GM12878 (cell line): ENCODE measurements at regions not wholly inside any gene's neighbourhood (a gene's known extent, or its start where the extent isn't known, plus 50 kb on each side); places are given as distances from the start of the nearest gene placed in this dataset.

Source experiments
- ATAC-seq: fragments of 200-7000 bp; cut with Tn5 transposase; 3 replicates; pipeline ENCODE4 v1.9.1; 2020; ENCODE audit warnings: mild to moderate bottlenecking, moderate library complexity
- BruUV-seq: library from RNA; stranded (reverse); fragments of 400-500 nt; replicated peaks from 2 replicates; lab custom pipeline; 2021; lab: Mats Ljungman, UMichigan
- CTCF ChIA-PET: fragments of 300-600 bp; sonication (Branson Sonifier 250); formaldehyde crosslinking; extraction: SDS; loops from one replicate; lab custom pipeline; 2021; ENCODE audit warnings: inconsistent platforms; lab: Yijun Ruan, JAX
- POLR2A ChIA-PET: fragments of 350-600 bp; formaldehyde crosslinking; extraction: SDS; loops from one replicate; lab custom pipeline; 2021; ENCODE audit warnings: inconsistent platforms; lab: Charles Lee
- RAD21 ChIA-PET: fragments of 300-600 bp; sonication (Branson Sonifier 250); formaldehyde crosslinking; loops from one replicate; lab custom pipeline; 2023; ENCODE audit warnings: antibody characterized with exemption; ENCODE audit not compliant: unreplicated experiment; lab: Charles Lee
- SMC1A ChIA-PET: fragments of 300-600 bp; sonication (Branson Sonifier 250); formaldehyde crosslinking; loops from one replicate; lab custom pipeline; 2023; ENCODE audit not compliant: unreplicated experiment, uncharacterized antibody; lab: Charles Lee
- DNase-seq: peaks from one replicate; pipeline ENCODE4 v3.0.0-alpha.2; 2011; ENCODE audit warnings: low read depth, low spot score
- FAIRE-seq: peaks from 3 replicates; lab custom pipeline; 2011; peaks lifted over from hg19 to GRCh38; lab: Jason Lieb, UNC
- H2AFZ ChIP-seq: 2 replicates; pipeline ENCODE4 v1.6.0; 2011; ENCODE audit warnings: low read depth, low read length, control low read depth; ENCODE audit not compliant: control insufficient read depth
- H3K27ac ChIP-seq: 2 replicates; pipeline ENCODE4 v1.5.1; 2011; ENCODE audit warnings: control low read depth; ENCODE audit not compliant: control insufficient read depth, insufficient read depth
- H3K27me3 ChIP-seq, 2 experiments: replicated peaks in 1 of 2; 2 replicates each; pipeline versions ENCODE4 v1.6.0 to v1.6.1; 2011; ENCODE audit warnings: low read length in 1 of 2; ENCODE audit not compliant: control insufficient read depth in 2 of 2, insufficient read depth in 2 of 2
- H3K36me3 ChIP-seq, 2 experiments: 2 replicates each; pipeline ENCODE4 v1.5.1; 2011; ENCODE audit warnings: low read length in 1 of 2; ENCODE audit not compliant: control insufficient read depth in 2 of 2, insufficient read depth in 2 of 2
- H3K4me1 ChIP-seq: 2 replicates; pipeline ENCODE4 v1.6.1; 2011; ENCODE audit warnings: mild to moderate bottlenecking, low read length, moderate library complexity, mixed read lengths; ENCODE audit not compliant: control insufficient read depth, insufficient read depth
- H3K4me2 ChIP-seq: 2 replicates; pipeline ENCODE4 v1.6.0; 2011; ENCODE audit warnings: control low read depth; ENCODE audit not compliant: control insufficient read depth, insufficient read depth
- H3K4me3 ChIP-seq: fragments of 200-600 bp; sonication (generic); 2 replicates; pipeline ENCODE4 v1.5.1; 2016
- H3K79me2 ChIP-seq: 2 replicates; pipeline ENCODE4 v1.6.0; 2011; ENCODE audit warnings: low read length; ENCODE audit not compliant: control insufficient read depth, insufficient read depth
- H3K9ac ChIP-seq: 2 replicates; pipeline ENCODE4 v1.8.0; 2011; ENCODE audit warnings: low read length, control low read depth, mixed read lengths; ENCODE audit not compliant: control insufficient read depth, insufficient read depth
- H3K9me3 ChIP-seq: replicated peaks from 3 replicates; pipeline ENCODE4 v1.5.1; 2011; ENCODE audit warnings: mild to moderate bottlenecking, low read length; ENCODE audit not compliant: control insufficient read depth, insufficient read depth
- H4K20me1 ChIP-seq: 2 replicates; pipeline ENCODE4 v1.6.0; 2011; ENCODE audit not compliant: control insufficient read depth, insufficient read depth
- BHLHE40 ChIP-seq, 2 experiments: fragments of 450-650 bp in 1 of 2; IDR thresholded peaks; 2 replicates each; pipeline ENCODE4 v1.6.1; 2011 to 2017; ENCODE audit warnings: low read depth in 2 of 2, borderline replicate concordance in 1 of 2, improper control_type of control experiment in 1 of 2, low read length in 1 of 2, mild to moderate bottlenecking in 1 of 2
- JUNB ChIP-seq: IDR thresholded peaks from 2 replicates; pipeline ENCODE4 v1.6.1; 2016; ENCODE audit warnings: antibody characterized with exemption, mild to moderate bottlenecking
- ZNF384 ChIP-seq: IDR thresholded peaks from 2 replicates; pipeline ENCODE4 v1.6.1; 2012; ENCODE audit warnings: low read depth, mild to moderate bottlenecking, low read length, improper control_type of control experiment, borderline replicate concordance
- ZSCAN29 ChIP-seq: fragments of 450-650 bp; IDR thresholded peaks from 2 replicates; pipeline ENCODE4 v1.6.1; 2017; ENCODE audit warnings: mild to moderate bottlenecking, moderate library complexity
- WGBS: methylation state at CpG from one replicate; pipeline ENCODE4 v1.1.6; 2016; ENCODE audit warnings: low lambda C conversion rate; ENCODE audit not compliant: insufficient replicate concordance, insufficient coverage; ENCODE audit errors: missing lambda C conversion rate; 5-methylcytosine and 5-hydroxymethylcytosine counted together
- in situ Hi-C: fragments of 300-500 bp; cut with MboI; formaldehyde crosslinking; loops from 9 replicates; pipeline ENCODE4 v1.14.3; 2018; ENCODE audit warnings: mixed read lengths
- intact Hi-C: fragments of 100-400 bp; cut with micrococcal nuclease; formaldehyde crosslinking; loops from one replicate; pipeline ENCODE4 v1.14.2; 2022; ENCODE audit not compliant: unreplicated experiment
- TF ChIP-seq, protein P1 (sequence below): IDR thresholded peaks from 2 replicates; pipeline ENCODE4 v1.6.1; 2011; ENCODE audit warnings: low read depth, mild to moderate bottlenecking, low read length, moderate library complexity, borderline replicate concordance; ENCODE audit errors: extremely low read depth
- TF ChIP-seq, protein P2 (sequence below): fragments of 450-650 bp; IDR thresholded peaks from 2 replicates; pipeline ENCODE4 v1.6.1; 2017; ENCODE audit warnings: mild to moderate bottlenecking, moderate library complexity

- Histone ChIP-seq H3K9me3 (no peaks in the 10 kb centered on the region), H3K79me2 (no peaks in the 10 kb centered on the region), H3K4me1 (no peaks in the 10 kb centered on the region), H4K20me1 (no peaks in the 10 kb centered on the region), H3K4me3 (no peak overlapping the region), H3K4me2 (no peak overlapping the region), H3K27me3 (peaks cover 0 to 7% of the 10 kb centered on the region in 2 experiments; a peak in 2 of 4 replicates), H3K36me3 (no peaks in the 10 kb centered on the region), H3K9ac (no peak overlapping the region), H3K27ac (no peak overlapping the region), H2AFZ (no peak overlapping the region)
- no TSS peak for BruUV-seq
- WGBS = 69% methylated on average over 8 of the region's 8 CpGs
- intact Hi-C loops = no loop called here
- no peak for ATAC-seq
- ChIA-PET POLR2A (interaction anchor here (0.7 kb wide), 1 partner anchor 105 kb away, joined by 5 read pairs; no protein-coding TSS in a partner anchor), RAD21 (no interaction called here), SMC1A (no interaction called here), CTCF (no interaction called here)
- FAIRE-seq = no peak
- in situ Hi-C loops = no loop called here
- DNase-seq = no peak
- TF ChIP-seq JUNB = peak; percentile 56
- TF ChIP-seq ZNF384 = no peak
- TF ChIP-seq, protein P1, sequence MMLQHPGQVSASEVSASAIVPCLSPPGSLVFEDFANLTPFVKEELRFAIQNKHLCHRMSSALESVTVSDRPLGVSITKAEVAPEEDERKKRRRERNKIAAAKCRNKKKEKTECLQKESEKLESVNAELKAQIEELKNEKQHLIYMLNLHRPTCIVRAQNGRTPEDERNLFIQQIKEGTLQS = no peak
- TF ChIP-seq, protein P2, sequence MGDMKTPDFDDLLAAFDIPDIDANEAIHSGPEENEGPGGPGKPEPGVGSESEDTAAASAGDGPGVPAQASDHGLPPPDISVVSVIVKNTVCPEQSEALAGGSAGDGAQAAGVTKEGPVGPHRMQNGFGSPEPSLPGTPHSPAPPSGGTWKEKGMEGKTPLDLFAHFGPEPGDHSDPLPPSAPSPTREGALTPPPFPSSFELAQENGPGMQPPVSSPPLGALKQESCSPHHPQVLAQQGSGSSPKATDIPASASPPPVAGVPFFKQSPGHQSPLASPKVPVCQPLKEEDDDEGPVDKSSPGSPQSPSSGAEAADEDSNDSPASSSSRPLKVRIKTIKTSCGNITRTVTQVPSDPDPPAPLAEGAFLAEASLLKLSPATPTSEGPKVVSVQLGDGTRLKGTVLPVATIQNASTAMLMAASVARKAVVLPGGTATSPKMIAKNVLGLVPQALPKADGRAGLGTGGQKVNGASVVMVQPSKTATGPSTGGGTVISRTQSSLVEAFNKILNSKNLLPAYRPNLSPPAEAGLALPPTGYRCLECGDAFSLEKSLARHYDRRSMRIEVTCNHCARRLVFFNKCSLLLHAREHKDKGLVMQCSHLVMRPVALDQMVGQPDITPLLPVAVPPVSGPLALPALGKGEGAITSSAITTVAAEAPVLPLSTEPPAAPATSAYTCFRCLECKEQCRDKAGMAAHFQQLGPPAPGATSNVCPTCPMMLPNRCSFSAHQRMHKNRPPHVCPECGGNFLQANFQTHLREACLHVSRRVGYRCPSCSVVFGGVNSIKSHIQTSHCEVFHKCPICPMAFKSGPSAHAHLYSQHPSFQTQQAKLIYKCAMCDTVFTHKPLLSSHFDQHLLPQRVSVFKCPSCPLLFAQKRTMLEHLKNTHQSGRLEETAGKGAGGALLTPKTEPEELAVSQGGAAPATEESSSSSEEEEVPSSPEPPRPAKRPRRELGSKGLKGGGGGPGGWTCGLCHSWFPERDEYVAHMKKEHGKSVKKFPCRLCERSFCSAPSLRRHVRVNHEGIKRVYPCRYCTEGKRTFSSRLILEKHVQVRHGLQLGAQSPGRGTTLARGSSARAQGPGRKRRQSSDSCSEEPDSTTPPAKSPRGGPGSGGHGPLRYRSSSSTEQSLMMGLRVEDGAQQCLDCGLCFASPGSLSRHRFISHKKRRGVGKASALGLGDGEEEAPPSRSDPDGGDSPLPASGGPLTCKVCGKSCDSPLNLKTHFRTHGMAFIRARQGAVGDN = no peak
- TF ChIP-seq BHLHE40 (IDR thresholded peaks at IDR 0.05; ENCODE audit: borderline replicate concordance in 1 of 2, low read depth in 2 of 2, low read length in 1 of 2) = no peak
- TF ChIP-seq ZSCAN29 = no peak
These were observed 118.3 kb upstream of the GGTLC1 start for GRCh38 chr20:24106801-24107445.
